ENCODE measurements at regions not wholly inside any gene's neighbourhood (a gene's known extent, or its start where the extent isn't known, plus 50 kb on each side); places are given as distances from the start of the nearest gene placed in this dataset.
"Not testable (repeated sequence)": the region's sequence is repeated elsewhere in the genome, so short reads cannot be mapped to it uniquely, and the experiment has no call there.

DNA sequence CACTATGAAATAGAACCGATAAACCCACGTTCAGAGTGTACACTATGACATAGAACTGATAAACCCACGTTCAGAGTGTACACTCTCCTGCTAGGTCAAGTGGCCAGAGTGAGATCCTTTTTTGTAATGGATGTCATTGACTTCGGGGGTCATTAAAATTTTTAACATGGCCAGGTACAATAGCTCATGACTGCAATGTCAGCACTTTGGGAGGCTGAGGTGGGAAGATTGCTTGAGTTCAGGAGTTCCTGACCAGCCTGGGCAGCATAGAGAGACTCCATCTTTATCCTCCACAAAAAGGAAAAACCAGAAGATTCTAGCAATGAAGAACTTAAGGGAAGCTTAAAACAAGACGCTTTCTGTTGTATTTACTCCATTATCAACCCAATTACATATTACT is 439.7 kb upstream of the FRG1 start:
- no peak for DNase-seq (ENCODE audit: low read depth, low spot score)

DNA sequence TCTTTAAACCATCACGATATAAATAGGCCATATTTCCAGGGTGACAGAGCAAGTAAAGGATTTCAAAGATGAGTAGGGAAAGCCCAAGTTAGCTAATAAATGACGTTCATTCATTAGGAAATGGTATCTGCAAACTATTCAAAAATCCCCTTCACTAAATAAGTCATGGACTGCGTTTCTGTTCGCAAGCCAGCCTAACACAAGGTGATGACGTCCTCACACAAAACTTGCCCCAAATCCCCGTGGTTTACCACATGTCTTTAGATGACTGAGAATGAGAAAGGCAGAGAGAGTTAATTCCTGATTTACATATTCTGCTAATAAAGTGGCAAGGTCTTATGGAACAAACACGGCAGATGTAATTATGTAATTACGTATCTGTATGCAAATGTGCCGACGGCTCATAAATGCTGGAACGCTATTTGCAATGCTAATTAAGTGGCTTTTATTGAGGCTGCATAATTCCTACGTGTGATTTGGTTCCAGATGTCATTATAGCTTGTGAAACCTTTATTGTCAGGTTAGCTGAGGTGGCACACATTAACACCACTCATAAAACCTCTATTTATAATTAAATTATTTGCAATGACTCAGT is 437.7 kb upstream of the FRG1 start:
- no peak for DNase-seq (ENCODE audit: low read depth, low spot score)

DNA sequence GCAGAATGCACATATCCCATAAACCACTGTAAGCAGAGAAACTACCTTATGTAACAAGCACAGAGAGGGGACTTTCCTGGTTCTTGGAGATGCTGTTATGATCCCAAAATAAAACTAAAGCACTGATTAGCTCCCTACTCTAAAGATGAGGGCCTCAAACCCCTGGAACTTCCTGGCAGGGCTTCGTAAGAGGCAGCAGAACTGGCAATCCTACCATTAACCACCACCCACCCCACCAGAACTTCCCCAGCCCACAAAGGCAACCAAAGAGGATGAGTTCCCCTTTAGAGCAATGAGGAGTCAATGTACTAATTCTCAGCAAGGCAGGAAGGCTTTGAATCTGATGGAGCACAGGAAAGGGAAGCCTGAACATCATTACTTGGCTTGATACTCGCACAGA is 436.5 kb upstream of the FRG1 start:
- DNase-seq (ENCODE audit: low read depth, low spot score), result no peak

DNA sequence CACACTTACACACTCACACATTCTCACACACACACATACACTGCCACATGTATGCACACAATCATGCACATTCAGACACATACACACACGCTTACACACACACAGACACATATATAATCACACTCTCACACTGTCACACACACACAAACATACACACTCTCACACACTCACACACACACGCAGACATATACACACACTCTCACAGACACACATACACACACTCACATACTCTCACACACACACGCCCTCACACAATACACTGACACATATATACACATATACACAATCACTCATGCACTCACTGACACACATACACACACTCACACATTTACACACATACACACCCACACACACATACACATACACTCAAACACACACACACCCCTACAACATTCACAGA is 435.3 kb upstream of the FRG1 start:
- no peak for DNase-seq (ENCODE audit: low read depth, low spot score)

DNA sequence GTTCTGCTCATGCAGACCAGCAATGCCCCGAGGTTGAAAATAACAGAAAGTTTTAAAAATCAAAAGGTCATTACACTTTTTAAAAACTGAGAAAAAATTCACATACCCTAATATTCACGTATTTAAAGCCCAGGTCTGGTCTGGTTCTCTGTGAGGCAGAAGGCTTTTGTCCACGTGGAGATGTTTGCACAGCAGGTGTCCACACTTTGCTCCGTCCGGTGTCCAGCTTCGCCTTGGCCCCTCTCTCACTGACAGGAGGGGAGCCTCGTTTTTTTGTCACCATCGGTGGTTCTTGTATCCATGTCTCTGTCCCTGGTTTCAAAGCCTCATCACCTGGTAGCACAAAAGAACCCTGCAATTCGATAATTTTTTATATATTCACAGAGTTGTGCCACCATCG is 434.6 kb upstream of the FRG1 start:
- no peak for DNase-seq (ENCODE audit: low read depth, low spot score)

DNA sequence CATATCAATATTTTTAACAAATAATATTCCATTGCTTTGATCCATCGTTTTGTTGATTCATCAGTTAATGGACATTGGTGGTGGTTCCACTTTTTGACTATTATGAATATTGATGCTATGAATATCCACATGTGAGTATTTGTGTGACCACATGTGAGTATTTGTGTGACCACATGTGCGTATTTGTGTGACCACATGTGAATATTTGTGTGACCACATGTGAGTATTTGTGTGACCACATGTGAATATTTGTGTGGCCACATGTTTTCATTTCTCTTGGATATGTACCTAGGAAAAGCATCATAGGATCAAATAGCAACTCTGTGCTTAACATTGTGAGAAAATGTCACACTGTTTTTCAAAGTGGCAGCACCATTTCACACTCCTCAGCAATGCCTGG is 433.6 kb upstream of the FRG1 start:
- DNase-seq (ENCODE audit: low read depth, low spot score), result no peak

DNA sequence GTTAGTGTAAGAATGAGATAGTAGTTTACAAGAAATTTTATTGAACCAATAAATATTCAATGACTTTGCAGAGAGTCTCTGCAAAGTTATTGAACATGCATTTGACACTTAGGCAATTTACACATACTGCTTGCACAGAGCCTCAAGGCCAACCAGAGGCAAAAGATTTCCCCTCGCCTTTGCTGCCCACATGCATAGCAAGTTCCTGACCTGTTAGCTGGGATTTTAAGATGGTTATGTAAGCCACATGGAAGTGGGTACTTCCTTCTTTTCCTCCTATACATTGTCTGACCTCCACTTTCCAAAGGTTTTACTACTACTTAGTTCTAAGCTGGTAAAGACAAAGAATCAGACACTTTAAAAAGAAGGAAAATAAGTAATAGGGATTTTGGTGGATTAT is 430.1 kb upstream of the FRG1 start:
- no peak for DNase-seq (ENCODE audit: low read depth, low spot score)

DNA sequence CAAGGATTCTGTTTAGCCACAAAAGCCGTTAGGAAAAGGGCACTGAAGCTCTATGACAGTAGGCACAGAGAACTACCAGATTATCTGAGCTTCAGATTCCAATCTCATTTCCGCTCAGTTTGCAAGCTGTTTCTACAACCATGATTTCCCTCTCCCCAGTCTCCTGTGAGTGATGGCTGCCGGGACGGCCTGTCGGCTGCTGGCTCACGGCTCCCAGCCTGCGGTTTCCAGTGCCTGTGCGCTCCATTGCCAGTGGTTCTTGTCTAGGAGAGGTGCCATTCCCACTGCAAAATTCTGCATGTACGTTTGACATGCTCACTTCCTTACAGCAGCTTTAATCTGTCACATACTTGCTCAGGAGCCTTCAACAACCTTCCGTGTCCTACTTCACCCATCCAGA is 429.1 kb upstream of the FRG1 start:
- DNase-seq (ENCODE audit: low read depth, low spot score), result no peak

DNA sequence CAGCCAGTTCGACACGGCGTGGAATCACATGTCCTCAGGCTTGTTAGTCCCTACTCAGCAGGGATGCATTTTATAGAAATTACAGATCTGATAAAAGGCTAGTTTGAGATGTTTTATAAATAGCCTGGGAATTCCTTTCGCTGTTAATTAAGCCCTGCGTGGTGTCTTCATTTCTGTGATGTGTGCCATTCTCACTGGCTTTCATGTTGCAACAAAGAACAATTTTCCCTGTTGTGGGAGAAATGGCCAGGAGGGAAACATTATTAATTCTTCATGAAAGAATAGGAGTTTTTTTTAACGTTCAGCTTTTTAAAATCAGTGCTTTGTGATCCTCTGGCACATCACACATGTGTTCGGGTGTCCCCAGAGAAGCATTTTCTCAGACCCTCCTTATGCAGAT is 427.3 kb upstream of the FRG1 start:
- no peak for DNase-seq (ENCODE audit: low read depth, low spot score)

DNA sequence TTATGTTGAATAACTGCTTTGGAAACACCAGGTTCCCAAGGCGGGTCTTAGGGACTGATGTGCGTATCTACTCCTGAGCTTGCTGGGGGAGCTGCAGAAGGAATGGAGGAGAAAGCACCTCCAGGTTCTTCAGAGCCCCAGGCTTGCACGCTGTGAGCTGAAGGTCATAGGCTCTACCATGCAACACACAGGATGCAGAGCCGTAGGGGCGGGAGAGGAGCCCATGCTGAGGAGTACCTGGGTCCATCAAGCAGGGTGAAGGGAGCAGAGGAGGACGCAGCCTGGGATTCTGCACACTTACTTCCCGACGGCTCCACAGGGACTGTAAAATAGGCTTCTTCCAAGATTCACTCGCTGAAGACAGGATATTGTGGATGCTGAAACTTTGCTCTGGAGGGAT is 426.5 kb upstream of the FRG1 start:
- no peak for DNase-seq (ENCODE audit: low read depth, low spot score)

DNA sequence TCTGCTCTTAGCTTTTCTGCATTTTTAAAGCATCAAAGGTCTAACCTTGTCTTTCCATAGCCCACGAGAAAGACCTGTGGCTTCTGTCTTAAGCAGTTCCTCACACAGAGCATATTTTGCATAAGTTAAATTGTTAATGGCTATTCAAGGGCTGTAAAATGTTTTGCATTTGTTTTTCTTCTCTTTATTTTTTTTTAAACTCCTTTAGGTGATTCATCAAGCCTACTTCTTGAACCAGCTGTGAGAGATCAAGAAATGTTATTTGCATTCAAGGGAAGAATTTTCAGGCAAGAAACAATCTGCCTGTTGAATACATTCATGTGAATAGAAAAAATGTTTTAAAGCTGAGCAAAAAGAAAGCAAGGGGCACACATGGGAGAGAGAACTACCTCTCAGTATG is 423.8 kb upstream of the FRG1 start:
- no peak for DNase-seq (ENCODE audit: low read depth, low spot score)

DNA sequence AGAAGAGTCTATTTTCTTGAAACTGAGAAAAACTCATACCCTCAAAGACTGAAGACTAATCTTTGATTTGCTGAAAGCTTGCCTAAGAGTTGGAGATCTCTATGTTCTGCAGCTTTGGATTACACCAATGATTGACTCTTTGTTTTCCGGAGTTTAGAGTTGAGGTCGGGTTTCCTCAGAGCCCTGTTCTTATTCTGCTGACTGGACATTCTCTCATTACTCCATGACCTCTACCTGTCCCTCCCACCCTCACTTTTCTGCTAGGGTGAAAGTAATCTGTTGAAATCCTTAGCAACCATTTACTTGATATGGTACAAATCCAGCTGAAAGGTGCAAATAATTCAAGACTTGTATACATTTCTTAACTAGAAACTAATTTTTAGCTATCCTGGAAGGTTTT is 421.5 kb upstream of the FRG1 start:
- DNase-seq (ENCODE audit: low read depth, low spot score), result no peak

DNA sequence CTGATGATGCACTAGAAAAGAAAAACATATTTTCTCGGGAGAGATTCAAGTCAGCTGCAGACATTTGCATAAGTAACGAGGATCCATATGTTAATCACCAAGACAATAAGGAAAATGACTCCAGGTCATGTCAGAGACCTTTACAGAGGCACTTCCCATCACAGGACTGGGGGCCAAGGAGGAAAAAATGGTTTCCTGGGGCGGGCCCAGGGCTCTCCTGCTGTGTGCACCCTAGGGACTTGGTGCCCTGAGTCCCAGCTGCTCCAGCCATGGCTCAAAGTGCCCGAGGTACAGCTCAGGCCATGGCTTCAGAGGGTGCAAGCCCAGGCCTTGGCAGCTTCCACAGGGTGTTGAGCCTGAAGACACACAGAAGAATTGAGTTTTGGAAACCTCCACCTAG is 415.4 kb upstream of the FRG1 start:
- DNase-seq (ENCODE audit: low read depth, low spot score), result no peak

DNA sequence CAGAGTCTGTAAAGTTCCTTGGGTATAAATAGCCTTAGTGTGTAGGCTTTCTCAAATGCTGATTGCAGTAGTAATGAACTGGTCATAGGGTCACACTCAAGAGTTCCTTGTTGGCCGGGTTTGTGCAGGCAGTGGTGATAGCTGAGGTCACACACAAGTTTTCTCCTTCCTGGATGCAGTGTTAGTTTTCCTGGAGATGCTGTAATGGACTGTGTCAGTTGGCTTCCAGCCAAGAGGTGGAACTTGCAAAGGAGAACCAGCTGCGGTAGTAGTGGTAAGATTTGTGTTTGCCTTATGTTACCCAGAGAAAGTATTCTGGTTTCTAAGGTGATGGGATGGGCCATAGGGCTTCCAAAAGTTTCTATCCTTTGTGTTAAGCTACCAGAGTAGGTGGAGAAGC is 409.8 kb upstream of the FRG1 start:
- no peak for DNase-seq (ENCODE audit: low read depth, low spot score)

DNA sequence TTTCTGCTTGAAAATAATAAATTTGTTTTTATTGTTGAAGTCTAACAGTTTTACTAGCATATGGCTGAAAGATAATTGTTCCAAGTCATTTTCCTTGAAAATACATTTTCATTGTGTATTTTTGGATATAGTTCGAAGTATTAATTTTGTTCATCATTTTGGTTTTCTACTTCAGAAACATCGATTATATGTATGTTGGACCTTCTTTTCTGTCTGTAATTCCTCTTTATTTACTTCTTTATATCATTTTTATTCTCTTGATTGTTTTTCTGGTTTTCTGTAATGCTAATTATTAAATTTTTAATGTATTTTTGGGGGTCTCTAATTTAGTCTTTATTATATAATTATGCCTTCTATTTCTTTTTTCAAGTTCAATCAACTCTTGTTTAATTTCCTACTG is 407.1 kb upstream of the FRG1 start:
- DNase-seq (ENCODE audit: low read depth, low spot score), result no peak

DNA sequence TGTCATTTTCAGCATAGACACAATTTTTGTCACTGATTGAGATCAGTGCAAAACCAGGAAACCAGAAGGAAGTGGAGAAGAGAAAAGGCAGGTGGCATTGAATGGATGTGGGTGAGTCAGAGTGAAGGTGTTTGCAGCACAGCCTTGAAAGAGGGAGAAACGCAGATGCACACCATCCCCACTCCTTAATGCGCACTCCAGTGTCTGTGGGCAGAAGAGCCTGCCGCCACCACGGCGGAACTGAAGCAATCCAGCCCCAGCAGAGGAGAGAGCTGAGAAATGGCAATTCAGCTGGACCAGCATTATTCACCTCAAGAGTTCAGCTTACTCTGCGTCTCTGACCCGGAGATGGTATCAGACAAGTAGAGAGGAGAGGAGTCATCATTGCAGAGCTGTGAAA is 393.1 kb upstream of the FRG1 start:
- DNase-seq (ENCODE audit: low read depth, low spot score), result no peak

DNA sequence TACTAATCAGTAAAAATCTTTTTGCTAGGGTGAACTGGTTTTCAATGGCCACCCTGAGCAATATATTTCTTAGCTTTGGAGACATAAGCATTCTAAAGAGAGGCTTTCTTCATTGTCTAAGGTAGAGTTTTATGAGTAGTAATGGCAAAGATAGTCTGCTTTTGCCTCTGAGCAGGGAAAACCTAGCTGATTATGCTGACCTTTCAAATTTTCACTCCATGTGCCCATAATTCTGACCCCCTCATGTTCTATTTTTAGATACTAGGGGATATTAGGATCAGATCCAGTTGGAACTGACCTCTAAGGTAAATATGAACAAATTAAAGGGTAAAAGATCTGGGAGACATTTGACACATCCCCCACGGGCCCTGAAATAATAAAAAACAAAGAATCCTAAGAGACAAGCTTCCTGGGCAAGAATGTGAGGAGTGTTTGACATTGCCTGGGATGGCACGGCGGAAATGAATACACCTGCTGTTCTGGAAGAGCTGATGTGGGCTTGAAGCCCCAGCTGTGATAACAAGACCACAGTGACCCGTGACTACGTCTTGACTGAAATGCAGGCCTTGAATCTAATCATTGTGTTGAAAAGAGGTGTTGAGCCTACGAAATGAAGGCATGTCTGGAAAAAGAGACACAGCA is 392.1 kb upstream of the FRG1 start:
- DNase-seq (ENCODE audit: low read depth, low spot score), result no peak

DNA sequence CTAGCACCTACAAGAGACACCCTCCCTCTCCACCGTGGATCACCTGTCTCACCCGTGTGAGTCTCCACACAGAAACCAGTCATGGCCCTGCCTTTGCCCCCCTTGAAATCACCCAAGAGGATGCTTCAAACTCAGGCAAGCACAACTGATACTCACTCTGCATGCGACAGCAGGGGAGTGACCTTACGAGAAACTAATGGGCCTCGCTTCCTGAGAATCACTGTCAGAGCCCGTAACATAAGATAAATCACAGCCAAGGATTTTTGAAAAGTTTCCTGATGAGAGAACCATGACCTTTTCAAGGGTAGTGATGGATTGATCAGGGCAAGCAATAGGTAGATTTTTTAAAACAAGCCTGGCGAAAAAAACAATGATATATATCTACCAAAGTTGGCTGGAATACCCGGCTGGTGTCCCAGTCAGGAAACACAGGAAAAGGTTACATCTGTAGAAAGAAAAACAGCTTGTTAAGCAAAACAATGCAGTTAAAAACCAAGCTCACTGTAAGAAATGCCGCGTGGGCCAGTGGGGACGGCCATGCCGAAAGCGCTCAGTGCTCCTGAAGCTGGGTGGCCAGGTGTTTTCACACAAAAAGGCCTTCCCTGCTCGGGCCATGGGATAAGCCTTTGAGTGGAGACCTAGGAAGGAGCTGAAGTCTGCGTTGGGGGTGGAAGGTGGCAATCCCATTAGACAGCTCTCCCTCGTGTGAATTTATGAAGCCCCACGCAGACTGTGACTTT is 388.6 kb upstream of the FRG1 start:
- not testable (repeated sequence) for DNase-seq (ENCODE audit: low read depth, low spot score)

DNA sequence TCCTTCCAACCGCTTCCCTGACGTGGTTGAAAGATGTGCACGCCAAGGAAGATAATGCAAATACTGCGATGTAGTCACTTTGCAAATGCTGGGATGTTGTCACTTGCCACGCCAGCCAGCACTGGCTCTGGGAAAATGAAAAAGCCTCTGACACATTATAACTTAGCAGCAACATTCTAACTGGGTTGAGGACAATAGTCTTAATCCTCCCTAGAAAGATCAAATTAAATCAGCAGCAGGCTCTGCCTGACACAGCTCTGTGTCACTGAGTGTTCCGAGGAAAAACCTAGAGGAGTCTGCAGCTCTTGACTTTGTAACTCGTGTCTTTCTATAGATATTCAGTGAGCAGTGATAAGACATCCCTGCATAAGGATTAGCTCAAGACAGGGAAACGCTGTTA is 380.1 kb upstream of the FRG1 start:
- not testable (repeated sequence) for DNase-seq (ENCODE audit: low read depth, low spot score)

DNA sequence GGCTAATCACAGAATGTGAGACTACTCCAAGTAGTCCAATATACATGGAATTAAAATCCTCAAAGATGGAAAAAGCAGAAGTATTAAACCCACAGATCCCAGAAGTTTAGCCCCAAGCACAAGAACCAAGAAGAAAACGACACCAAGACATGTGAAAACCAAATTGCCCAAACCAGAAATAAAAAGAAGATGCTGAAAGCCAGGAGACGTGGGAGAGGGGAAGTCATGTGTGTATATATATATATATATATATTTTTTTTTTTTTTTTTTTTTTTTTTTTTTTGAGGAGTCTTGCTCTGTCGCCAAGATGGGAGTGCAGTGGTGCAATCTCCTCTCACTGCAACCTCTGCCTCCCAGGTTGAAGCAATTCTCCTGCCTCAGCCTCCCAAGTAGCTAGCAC is 376.9 kb upstream of the FRG1 start:
- not testable (repeated sequence) for DNase-seq (ENCODE audit: low read depth, low spot score)

DNA sequence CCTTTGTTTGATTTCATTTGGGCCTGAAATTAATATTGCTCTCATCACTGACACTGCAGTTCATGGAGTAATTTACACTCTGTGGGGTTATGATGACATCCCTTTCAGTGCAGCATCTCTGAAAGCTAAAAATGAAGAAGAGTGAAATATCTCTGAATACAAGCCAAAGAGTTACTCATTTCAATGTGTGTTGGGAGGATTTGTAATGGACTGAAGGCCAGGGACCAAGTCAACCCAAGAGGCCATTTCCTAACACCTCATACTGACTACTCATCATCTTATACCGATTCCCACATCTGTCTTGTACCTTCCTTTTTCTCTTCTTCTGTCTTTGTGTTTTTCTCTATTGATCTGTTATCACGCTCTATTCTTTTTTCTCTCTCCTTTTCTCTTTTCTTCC is 374.4 kb upstream of the FRG1 start:
- not testable (repeated sequence) for DNase-seq (ENCODE audit: low read depth, low spot score)

DNA sequence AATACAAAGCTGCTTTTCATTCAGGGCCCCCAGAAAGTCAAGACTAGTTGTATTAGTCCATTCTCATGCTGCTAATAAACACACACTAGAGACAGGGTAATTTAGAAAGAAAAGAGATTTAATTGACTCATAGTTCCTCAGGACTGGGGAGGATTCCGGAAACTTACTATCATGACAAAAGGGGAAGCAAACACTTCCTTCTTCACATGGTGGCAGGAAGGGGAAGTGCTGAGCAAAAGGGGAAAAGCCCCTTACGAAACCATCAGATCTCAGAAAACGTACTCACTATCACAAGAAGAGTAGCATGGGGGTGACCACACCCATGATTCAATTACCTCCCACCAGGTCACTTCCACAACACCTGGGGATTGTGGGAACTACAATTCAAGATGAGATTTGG is 373.8 kb upstream of the FRG1 start:
- not testable (repeated sequence) for DNase-seq (ENCODE audit: low read depth, low spot score)

DNA sequence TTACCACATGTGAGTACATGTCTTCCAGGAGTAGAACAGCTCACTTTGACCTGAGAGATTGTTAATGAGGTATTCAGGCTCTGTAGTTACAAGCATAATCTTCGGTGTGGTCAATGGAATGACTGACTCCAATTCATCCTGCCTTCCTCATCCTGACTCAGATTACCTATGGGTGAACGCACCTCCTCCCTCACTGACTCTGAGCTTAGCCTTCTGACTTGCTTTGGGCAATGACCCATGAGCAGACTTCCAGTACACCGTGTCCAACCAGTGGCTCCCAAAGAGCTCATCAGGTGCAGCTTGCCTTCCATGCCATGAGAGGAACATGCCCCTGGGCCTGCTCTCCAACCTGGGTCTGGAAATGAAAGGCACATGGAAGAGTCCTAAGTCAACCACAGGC is 361.0 kb upstream of the FRG1 start:
- DNase-seq (ENCODE audit: low read depth, low spot score), result not testable (repeated sequence)

Measured in ELF-1 (cell line).